HEK293T (cell line): ENCODE measurements at regions not wholly inside any gene's neighbourhood (a gene's known extent, or its start where the extent isn't known, plus 50 kb on each side); places are given as distances from the start of the nearest gene placed in this dataset.
"Not testable (repeated sequence)": the region's sequence is repeated elsewhere in the genome, so short reads cannot be mapped to it uniquely, and the experiment has no call there.

ENCODE experiments used
- CTCF ChIA-PET: fragments of 350-600 bp; formaldehyde crosslinking; extraction: SDS; loops from one replicate; lab custom pipeline; 2021; ENCODE audit warnings: antibody characterized with exemption, inconsistent platforms; lab: Yijun Ruan, JAX
- POLR2A ChIA-PET: fragments of 350-600 bp; formaldehyde crosslinking; extraction: SDS; loops from one replicate; lab custom pipeline; 2020; ENCODE audit warnings: antibody characterized with exemption, inconsistent platforms; lab: Yijun Ruan, JAX
- DNase-seq: peaks from one replicate; pipeline ENCODE4 v3.0.0; 2012; ENCODE audit warnings: mixed read lengths; ENCODE audit errors: extremely low spot score
- ARNT ChIP-seq: fragments of 450-650 bp; IDR thresholded peaks from 2 replicates; pipeline ENCODE4 v1.6.1; 2017; ENCODE audit warnings: mild to moderate bottlenecking
- BHLHE40 ChIP-seq: fragments of 450-650 bp; IDR thresholded peaks from 2 replicates; pipeline ENCODE4 v1.6.1; 2016; ENCODE audit warnings: mild to moderate bottlenecking, moderate library complexity, borderline replicate concordance
- CTBP1 ChIP-seq: fragments of 450-650 bp; IDR thresholded peaks from 2 replicates; pipeline ENCODE4 v1.6.1; 2016; ENCODE audit warnings: borderline replicate concordance
- ELF4 ChIP-seq: fragments of 450-650 bp; IDR thresholded peaks from 2 replicates; pipeline ENCODE4 v1.6.1; 2017; ENCODE audit warnings: antibody characterized with exemption
- FOXA1 ChIP-seq: fragments of 450-650 bp; IDR thresholded peaks from 2 replicates; pipeline ENCODE4 v1.6.1; 2016; ENCODE audit warnings: mild to moderate bottlenecking
- FOXK2 ChIP-seq: fragments of 450-650 bp; IDR thresholded peaks from 2 replicates; pipeline ENCODE4 v1.6.1; 2016; ENCODE audit warnings: mild to moderate bottlenecking
- FOXM1 ChIP-seq: fragments of 450-650 bp; IDR thresholded peaks from 2 replicates; pipeline ENCODE4 v1.6.1; 2017; ENCODE audit warnings: mild to moderate bottlenecking, borderline replicate concordance
- HDGF ChIP-seq: fragments of 450-650 bp; IDR thresholded peaks from 2 replicates; pipeline ENCODE4 v1.6.1; 2017; ENCODE audit warnings: antibody characterized with exemption, borderline replicate concordance
- L3MBTL2 ChIP-seq: fragments of 450-650 bp; conservative IDR thresholded peaks from 2 replicates; pipeline ENCODE4 v1.6.1; 2016; ENCODE audit warnings: mild to moderate bottlenecking
- LEF1 ChIP-seq: fragments of 450-650 bp; IDR thresholded peaks from 2 replicates; pipeline ENCODE4 v1.6.1; 2017; ENCODE audit warnings: mild to moderate bottlenecking, borderline replicate concordance
- NFRKB ChIP-seq: fragments of 450-650 bp; IDR thresholded peaks from 2 replicates; pipeline ENCODE4 v1.6.1; 2016; ENCODE audit warnings: mild to moderate bottlenecking, moderate library complexity
- PKNOX1 ChIP-seq: fragments of 450-650 bp; IDR thresholded peaks from 2 replicates; pipeline ENCODE4 v1.6.1; 2016
- SP1 ChIP-seq: fragments of 450-650 bp; IDR thresholded peaks from 2 replicates; pipeline ENCODE4 v1.6.1; 2017
- SUZ12 ChIP-seq: fragments of 450-650 bp; IDR thresholded peaks from 2 replicates; pipeline ENCODE4 v1.6.1; 2016; ENCODE audit warnings: mild to moderate bottlenecking
- TARDBP ChIP-seq: fragments of 450-650 bp; IDR thresholded peaks from 2 replicates; pipeline ENCODE4 v1.6.1; 2016
- ZNF384 ChIP-seq: fragments of 450-650 bp; IDR thresholded peaks from 2 replicates; pipeline ENCODE4 v1.6.1; 2016

GRCh38 chr2:53493210-53493609 is 274.4 kb upstream of the CHAC2 start:
- TF ChIP-seq HDGF (no peak), TARDBP (no peak), ARNT (no peak), SUZ12 (no peak), ELF4 (no peak), SP1 (no peak), NFRKB (no peak), BHLHE40 (no peak), LEF1 (no peak), L3MBTL2 (no peak), PKNOX1 (no peak), FOXA1 (no peak), CTBP1 (no peak), ZNF384 (no peak), FOXM1 (no peak)
- CTCF ChIA-PET, result no interaction called here
- POLR2A ChIA-PET, result no interaction called here
- no peak for DNase-seq

- POLR2A ChIA-PET, result no interaction called here
- DNase-seq, result no peak
- CTCF ChIA-PET, result no interaction called here
- TF ChIP-seq FOXA1 (no peak), TARDBP (no peak), HDGF (no peak), FOXK2 (no peak), FOXM1 (no peak), ZNF384 (no peak), LEF1 (no peak), CTBP1 (no peak), ELF4 (no peak), L3MBTL2 (no peak), SP1 (no peak), SUZ12 (no peak)
Measured at GRCh38 chr2:53490659-53491058, 276.9 kb upstream of the CHAC2 start.

- DNase-seq, POLR2A ChIA-PET, CTCF ChIA-PET: not testable (repeated sequence)
Measured at GRCh38 chr2:53486185-53486899, 281.3 kb upstream of the CHAC2 start.

GRCh38 chr2:53485021-53485728 is 282.4 kb upstream of the CHAC2 start:
- CTCF ChIA-PET, result no interaction called here
- POLR2A ChIA-PET, result no interaction called here
- TF ChIP-seq ZNF384 (no peak), SP1 (no peak), FOXK2 (no peak), LEF1 (no peak), ARNT (no peak), ELF4 (no peak), PKNOX1 (no peak), FOXM1 (no peak), SUZ12 (no peak), L3MBTL2 (no peak), FOXA1 (no peak)
- DNase-seq, result no peak

GRCh38 chr2:53484531-53484930 is 283.1 kb upstream of the CHAC2 start:
- TF ChIP-seq L3MBTL2 (no peak), FOXM1 (no peak), PKNOX1 (no peak), NFRKB (no peak), CTBP1 (no peak), ELF4 (no peak), TARDBP (no peak), SP1 (no peak), BHLHE40 (no peak), HDGF (no peak), ZNF384 (no peak), SUZ12 (no peak), LEF1 (no peak), FOXA1 (no peak), ARNT (no peak), FOXK2 (no peak)
- CTCF ChIA-PET, result no interaction called here
- DNase-seq, result no peak
- POLR2A ChIA-PET, result no interaction called here

- CTCF ChIA-PET, result no interaction called here
Measured at GRCh38 chr2:53477517-53477916, 290.1 kb upstream of the CHAC2 start.

More at GRCh38 chr2:53477517-53477916, 290.1 kb upstream of the CHAC2 start:
- no peak for TF ChIP-seq LEF1
- TF ChIP-seq ELF4, result no peak
- no peak for TF ChIP-seq FOXA1
- TF ChIP-seq SP1, result no peak
- TF ChIP-seq PKNOX1, result no peak
- no peak for TF ChIP-seq NFRKB
- no peak for TF ChIP-seq CTBP1
- no peak for TF ChIP-seq SUZ12
- TF ChIP-seq ARNT, result no peak
- no peak for DNase-seq
- POLR2A ChIA-PET, result no interaction called here
